ENCODE measurements at regions not wholly inside any gene's neighbourhood (a gene's known extent, or its start where the extent isn't known, plus 50 kb on each side); places are given as distances from the start of the nearest gene placed in this dataset.

GRCh38 chr6:14736554-14736953, 509.3 kb upstream of the JARID2 start:
- no peak for TF ChIP-seq POLR2A (IDR thresholded peaks at IDR 0.05)
- no peak for TF ChIP-seq CTCF (IDR thresholded peaks at IDR 0.05)

Data from upper lobe of left lung (tissue), 4 donors.